AG09309 (cell line): ENCODE measurements at regions not wholly inside any gene's neighbourhood (a gene's known extent, or its start where the extent isn't known, plus 50 kb on each side); places are given as distances from the start of the nearest gene placed in this dataset.
"Not testable (repeated sequence)": the region's sequence is repeated elsewhere in the genome, so short reads cannot be mapped to it uniquely, and the experiment has no call there.

Source experiments
- DNase-seq: peaks from one replicate; pipeline ENCODE4 v3.0.0-alpha.2; 2010; ENCODE audit warnings: low read depth
- H3K4me3 ChIP-seq: 2 replicates; pipeline ENCODE4 v1.5.1; 2011; ENCODE audit warnings: mild to moderate bottlenecking, low read depth, low read length, moderate library complexity; ENCODE audit not compliant: control insufficient read depth
- CTCF ChIP-seq: IDR thresholded peaks from 2 replicates; pipeline ENCODE4 v1.5.1; 2011; ENCODE audit warnings: mild to moderate bottlenecking, low read depth, low read length, inconsistent platforms; ENCODE audit not compliant: insufficient read depth, control insufficient read depth; ENCODE audit errors: missing control alignments

- TF ChIP-seq CTCF = no peak
Measured at GRCh38 chr5:154603485-154603884, 125.5 kb upstream of the HAND1 start.

GRCh38 chr5:154603011-154603410 is 125.0 kb upstream of the HAND1 start:
- no peak for DNase-seq
- no peak for TF ChIP-seq CTCF
- no peak overlapping the region for H3K4me3 ChIP-seq

More at GRCh38 chr5:154603485-154603884, 125.5 kb upstream of the HAND1 start:
- no peak for DNase-seq
- H3K4me3 ChIP-seq = no peak overlapping the region

GRCh38 chr5:154601014-154601413 is 123.0 kb upstream of the HAND1 start:
- no peak for DNase-seq
- no peak for TF ChIP-seq CTCF
- H3K4me3 ChIP-seq = no peak overlapping the region

- no peak for DNase-seq
- no peak overlapping the region for H3K4me3 ChIP-seq
- no peak for TF ChIP-seq CTCF
Measured at GRCh38 chr5:154598021-154598420, 120.0 kb upstream of the HAND1 start.

- not testable (repeated sequence) for DNase-seq, H3K4me3 ChIP-seq
Measured at GRCh38 chr5:154596844-154597243, 118.8 kb upstream of the HAND1 start.

GRCh38 chr5:154595662-154596061 is 117.6 kb upstream of the HAND1 start:
- TF ChIP-seq CTCF = no peak
- DNase-seq = no peak
- no peak overlapping the region for H3K4me3 ChIP-seq

- no peak for DNase-seq
- TF ChIP-seq CTCF = no peak
- no peak overlapping the region for H3K4me3 ChIP-seq
Measured at GRCh38 chr5:154593796-154594195, 115.8 kb upstream of the HAND1 start.
